HG02642 (cell line): ENCODE measurements at regions not wholly inside any gene's neighbourhood (a gene's known extent, or its start where the extent isn't known, plus 50 kb on each side); places are given as distances from the start of the nearest gene placed in this dataset.
A peak's percentile ranks its signal among the peaks of the same experiment; 100 is the strongest.

Experiments
- ATAC-seq: cut with Tn5 transposase; IDR thresholded peaks from one replicate; pipeline ENCODE4 v1.9.1; 2021; ENCODE audit warnings: mild to moderate bottlenecking; ENCODE audit not compliant: unreplicated experiment, poor library complexity

DNA sequence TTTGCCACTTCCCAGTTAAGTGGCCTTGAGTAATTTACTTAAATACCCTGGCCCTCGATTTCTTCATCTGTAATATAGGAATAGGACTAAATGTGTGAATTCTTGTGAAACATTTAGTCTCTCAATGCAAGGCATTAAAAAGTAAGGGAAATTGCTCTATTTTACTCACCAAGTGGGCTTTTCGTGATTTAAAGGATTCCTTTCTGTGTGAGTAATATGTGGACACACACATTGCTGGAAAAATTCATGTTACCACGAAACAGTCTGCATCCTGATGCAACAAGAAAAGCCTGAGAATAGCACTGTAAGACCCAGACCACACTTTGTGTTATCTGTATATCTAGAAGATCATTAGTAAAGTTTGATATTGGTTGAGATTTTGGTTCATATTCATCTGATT is 1243.0 kb upstream of the CDH9 start:
- no peak for ATAC-seq

DNA sequence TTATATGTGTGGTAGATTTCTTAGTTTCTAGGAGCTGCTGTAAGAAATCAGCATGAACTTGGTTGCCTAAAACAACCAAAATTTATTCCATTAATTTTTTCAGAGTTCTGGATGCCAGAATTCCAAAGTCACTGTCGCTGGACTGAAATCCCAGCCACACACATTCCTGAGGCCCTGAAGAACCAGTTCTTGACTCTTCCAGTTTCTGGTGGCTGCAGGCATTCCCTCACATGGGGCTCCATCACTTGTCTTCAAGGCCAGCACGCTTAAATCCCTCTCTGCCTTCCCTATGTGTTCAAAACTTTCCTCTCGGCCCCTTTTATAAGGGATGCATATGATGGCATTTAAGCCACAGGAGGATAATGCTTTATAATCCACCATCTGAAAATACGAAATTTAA is 1237.5 kb upstream of the CDH9 start:
- no peak for ATAC-seq

DNA sequence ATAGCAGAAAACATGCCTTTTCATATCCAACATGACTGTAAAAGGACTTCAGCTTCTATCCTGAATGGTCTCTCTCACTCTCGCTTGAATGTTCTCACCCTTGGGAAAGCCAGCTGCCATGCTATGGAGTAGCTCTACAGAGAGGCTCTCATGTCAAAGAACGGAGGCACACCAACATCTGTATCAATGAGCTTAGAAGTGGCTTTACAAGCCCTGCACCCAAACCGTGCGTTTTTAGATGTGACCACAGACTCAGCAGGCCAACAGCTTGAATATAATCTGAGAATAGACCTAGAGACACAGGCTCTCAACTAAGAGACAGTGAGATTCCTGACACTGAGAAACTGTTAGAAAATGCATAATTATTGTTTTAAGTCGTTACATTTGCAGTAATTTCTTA is 1231.6 kb upstream of the CDH9 start:
- no peak for ATAC-seq

DNA sequence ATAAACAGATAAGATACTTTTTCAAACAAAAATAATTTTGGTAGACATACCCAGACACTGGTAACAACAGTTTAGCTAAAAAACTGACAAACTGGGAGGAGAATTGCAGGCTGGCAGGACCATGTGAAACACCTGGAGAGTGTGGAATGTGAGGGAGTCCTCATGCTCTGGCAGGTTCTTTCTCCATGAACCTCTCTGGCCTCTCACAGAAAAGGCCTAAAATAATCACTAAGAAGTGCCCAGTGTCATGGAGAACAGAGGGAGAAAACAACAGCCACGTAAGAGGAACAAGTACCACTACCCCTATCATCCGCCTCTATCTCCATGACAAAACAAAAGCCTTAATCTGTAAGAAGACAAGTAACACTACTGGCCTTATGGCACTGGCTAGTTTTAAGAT is 1227.5 kb upstream of the CDH9 start:
- ATAC-seq: no peak

DNA sequence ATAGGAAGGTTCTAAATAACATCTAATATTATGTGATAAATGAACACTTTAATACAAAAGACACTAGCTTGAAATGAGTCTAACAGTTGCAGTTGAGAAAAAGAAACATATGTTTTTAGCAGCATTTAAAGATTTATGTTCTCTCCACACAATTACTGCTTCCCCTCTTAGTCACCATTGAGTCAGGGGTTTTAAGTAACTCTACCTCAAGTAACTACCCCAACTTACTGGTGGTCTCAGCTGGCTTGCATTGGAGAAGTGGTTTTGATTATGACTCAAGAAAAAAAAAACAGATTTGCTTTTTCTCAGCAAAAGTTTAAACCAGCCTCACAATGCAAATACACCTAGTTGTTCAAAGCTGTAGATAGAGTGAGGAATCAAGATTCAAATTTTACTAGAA is 1216.5 kb upstream of the CDH9 start:
- ATAC-seq: no peak

DNA sequence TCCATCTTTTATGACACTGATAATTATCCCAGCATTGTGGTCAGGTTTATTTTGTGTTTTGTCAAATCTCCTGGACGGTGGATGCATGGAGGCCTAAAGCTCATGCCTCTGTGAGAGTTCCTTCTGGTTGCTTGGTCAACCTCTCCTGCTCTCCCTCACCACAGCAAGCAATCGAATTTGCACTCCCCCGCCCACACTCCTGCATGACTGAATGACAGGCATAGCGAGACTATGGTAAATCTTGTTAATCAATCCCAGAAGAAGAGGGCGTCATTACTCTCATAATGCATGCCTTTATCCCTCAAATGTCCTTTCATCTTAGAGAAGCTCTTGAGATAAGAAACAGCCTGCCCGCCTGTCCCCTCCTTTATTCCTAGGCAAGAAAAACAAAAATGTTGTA is 1215.0 kb upstream of the CDH9 start:
- no peak for ATAC-seq

DNA sequence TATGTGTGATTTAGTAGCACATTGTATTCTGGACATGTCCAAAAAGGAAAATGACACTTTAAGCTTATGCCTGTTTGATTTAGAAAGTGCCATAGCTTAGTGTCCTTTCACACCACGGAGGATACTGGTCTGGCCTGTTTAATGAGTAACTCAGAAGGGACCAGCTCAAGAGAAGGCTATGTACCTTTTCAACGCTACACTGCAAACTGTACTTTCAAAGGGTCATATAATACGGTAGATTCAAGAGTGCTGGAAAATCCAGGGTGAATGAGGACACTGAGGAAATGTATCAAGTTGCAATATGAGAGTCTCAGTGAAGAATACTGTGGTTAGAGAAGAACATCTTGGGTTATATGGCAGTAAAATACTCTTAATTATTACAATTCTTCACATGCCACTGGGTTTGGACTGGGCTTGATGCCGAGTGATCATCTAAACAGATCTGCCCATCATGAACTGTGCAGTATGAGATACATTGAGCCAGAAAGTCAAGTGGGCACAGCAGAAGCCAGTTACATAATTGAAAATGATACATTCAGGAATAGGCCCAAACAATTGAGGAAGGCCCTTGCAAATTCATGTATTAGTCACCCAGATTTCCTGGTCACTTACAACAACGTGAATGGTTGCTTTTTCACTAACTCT is 1211.5 kb upstream of the CDH9 start:
- ATAC-seq: no peak

DNA sequence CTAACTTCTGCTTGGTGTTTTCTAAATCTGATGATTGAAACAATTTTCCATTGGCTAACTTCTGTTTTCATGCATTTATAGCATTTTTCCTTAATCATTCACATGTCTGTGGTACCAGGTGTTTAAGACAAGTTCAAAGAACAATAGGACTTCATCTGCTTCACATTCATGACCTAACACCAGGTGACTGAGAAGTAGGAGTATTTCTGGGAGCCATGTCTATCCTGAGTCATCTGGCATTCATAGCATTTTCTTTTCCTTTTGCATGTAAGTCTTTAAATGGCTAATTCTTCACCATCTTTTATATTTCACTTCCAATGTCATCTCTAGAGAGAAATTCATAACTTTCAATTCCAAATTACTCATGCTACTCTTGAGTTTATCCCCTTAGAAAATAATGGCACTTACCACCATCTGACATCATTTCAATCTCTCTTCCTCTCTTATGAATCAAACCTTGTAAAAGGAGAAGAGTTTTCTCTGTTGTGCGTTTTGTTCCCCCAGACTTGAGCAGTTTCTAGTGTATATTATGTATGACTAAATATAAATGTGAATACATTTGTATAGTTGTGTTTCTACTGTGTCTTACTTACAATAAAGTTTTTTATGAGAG is 1196.1 kb upstream of the CDH9 start:
- no peak for ATAC-seq

DNA sequence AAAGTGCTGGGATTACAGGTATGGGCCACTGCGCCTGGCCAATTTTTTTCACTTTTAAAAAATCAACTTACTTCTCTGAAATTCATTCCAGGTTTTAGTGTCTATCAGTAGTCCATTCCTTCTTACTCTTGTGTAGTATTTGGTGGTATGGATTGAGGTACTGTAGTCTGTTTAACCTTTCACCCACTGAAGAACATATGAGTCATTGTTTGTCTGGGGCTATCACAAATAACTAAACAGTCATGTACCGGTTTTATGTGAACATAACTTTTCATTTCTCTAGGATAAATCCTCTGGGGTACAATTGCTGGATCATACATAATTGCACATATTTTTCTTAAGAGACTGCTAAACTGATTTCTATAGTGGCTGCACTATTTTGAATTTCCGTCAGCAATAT is 1188.0 kb upstream of the CDH9 start:
- no peak for ATAC-seq

DNA sequence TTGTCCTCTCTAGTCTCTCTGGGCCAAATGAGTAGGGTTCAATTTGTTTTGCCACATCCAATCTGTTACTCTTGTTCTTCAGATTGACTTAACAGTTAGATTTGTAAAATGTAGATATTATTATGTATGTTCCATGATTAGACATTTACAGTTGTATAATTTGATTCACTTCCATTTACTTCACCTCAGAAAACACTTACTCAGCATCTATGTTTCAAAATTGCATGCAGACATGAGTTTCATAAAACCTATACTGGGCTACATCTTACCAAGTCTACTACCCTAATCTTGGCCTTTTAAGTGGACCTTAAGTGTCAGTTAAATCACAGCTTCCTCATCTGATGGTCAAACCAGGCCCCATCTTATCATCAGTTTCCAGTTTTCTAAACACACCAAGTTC is 1181.2 kb upstream of the CDH9 start:
- ATAC-seq: no peak

DNA sequence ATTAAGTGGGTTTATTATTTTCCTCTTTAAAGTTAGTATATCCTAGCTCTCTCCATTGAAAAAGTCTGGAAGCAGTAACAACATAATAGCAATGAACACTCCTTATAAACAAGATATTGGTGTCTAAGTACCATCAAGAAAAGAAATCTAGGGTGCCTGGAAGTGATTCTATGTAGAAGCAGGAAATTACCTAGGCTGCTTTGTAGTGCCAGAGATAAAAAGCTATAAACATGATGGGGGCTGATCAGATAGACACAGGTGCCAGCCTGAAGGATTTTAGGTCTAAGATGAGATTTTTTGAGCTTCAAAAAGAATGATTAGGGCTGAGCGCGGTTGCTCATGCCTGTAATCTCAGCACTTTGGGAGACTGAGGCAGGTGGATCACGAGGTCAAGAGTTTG is 1179.3 kb upstream of the CDH9 start:
- ATAC-seq: no peak

DNA sequence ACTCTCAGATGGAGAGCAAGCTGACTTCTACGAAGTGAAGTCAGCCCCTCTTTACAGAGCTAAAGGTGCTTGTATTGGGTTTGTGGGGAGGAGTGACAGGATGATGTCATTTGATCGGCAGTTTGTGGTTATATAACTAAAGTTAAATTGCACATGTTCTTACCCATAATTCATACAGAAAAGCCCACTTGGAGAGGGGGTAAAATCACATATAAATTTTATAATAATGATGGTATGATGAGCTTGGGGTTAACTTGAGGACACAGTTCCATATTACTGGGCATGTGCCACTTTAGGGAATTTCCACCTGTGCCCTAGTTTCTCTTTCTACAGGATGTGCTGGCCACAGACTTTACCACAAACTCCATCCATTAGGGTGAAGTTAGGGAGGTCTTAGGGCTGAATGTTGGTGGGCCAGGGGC is 1178.6 kb upstream of the CDH9 start:
- peak; percentile 76 for ATAC-seq

DNA sequence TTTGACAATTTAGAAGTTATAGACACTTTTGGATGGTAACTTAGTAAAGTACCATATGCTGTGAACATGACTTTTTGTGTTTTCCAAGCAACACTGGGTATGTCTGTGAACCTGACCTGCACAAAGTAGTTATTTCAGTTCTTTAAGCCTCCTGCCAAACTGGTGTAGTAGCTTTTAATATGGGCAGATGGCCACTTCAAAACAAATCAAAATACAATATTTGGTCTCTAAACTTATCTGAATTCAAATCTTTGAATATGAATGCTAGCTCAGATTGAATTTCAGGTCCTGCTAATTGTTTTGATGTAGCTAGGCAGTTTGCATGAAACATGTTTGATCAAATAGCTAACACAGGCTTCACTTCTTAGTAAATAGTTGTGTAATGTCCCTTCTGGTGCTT is 1176.7 kb upstream of the CDH9 start:
- ATAC-seq: no peak

DNA sequence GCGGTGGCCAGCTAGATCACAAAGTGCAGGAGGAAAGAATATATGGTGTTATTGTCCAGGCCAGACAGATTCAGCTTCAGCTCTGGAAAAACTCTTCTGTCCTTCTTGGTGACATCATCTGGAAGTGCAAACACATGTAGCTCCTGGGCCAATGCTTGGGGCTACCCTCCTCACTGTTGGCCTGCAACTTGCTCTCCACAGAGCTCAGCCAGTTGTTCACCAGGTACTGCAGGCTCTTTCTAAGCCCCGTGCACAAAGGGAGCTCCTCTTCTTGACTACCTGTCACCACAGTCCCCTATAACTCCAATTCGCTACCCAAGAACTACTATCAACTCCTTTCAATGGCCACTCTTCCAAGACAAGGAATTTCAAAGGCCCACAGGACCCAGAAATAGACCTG is 1175.9 kb upstream of the CDH9 start:
- no peak for ATAC-seq

DNA sequence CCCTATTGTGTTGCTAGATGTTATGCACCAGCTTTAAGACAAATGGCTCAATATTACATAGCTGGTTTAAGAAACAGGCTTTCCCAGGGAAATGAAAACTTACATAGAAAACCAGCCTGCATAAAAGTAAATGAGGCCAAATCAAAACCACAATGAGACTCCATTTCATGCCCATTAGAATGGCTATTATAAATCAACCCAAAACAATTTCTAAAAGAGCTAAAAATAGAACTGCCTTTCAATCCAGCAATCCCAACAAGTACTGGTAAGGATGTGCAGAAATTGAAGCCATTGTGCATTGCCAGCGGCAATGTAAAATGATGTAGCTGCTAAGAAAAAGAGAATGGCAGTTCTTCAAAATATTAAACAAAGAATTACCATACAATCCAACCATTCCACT is 1170.0 kb upstream of the CDH9 start:
- no peak for ATAC-seq

DNA sequence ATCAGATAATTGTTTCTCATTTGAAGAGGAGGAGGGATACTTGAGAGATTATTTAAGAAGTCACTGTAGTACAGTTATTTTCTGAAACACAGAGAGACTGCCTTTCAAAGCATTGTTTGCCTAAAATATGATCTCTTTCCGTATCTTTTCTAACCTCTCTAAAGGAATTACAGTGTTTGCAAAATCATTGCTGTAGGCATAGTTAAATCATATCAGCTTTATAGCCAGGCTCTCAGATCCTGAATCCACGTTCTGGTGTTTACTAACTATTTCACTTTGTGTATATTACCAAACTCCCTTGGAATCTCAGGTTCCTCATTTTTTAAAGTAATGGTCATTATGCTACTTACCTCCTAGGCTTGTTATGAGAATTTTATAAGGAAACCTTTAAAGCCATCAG is 1151.6 kb upstream of the CDH9 start:
- no peak for ATAC-seq

DNA sequence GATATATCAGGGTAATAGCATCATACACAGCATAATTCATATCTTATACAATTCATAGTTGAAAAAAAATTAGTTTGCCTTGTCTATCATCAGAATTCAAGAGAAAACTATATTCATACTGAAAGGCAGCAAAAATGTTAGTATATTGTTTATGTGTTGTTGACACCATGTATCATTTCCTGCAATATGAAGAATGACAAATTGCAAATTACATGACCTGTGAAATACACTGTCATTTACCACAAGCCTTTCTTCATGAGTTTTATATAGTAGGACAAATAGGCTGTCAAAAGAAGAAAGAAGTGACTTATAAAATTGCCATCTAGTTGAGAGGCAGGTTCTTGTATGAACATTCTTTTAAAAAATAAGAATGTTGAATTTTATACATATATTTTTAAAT is 1136.3 kb upstream of the CDH9 start:
- no peak for ATAC-seq

DNA sequence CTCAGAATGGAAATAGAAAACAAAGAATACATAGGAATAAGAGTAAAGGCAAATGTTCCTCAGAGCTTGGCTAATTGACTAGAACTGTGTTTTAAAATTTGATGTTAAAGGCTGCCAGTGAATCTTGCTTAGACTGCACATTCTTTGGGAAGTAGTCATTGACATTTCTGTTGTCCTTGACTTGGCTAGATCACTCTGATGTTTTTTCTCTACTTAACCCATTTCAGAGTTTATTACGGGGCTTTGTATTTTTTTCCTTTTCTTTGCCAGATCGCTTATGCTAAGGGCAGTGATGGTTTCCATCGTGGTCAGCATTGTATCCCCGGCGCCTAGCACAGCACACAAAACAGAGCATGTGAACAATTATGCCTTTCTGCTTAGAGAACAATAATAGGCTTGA is 1126.7 kb upstream of the CDH9 start:
- no peak for ATAC-seq

DNA sequence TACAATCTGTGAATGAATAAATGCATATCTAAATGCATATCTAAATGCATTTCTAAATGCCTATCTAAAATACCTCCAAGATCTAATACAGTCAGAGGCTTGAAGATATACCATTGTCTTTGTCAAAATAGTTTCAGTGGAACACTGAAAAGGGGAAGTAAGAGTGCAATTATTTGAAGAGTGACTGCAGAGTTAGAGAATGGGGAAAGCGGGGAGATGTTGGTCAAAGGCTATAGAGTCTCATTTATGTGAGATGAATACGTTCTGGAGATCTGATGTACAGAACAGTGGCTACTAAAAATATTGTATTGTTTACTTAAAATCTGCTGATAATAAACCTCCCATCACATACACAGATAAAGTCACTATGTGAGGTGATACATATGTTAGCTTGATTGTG is 1126.2 kb upstream of the CDH9 start:
- no peak for ATAC-seq

DNA sequence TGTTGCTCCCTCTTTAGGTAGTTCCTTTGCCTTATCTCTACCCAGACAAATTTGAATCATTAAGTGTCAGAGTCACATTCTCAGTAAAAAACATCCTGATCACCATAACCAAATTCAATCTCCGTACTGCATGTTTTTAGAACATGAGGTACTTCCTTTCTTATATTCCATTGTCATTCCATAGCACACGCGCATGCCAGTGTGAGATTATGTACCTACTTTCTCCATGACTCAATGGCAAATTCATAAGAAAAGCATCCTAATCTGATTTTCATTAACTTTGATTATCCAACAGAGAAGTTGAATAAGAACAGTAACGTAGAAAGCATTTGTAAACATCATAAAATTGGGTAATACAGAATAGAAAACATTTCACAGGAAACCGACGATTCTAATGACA is 1118.6 kb upstream of the CDH9 start:
- no peak for ATAC-seq

DNA sequence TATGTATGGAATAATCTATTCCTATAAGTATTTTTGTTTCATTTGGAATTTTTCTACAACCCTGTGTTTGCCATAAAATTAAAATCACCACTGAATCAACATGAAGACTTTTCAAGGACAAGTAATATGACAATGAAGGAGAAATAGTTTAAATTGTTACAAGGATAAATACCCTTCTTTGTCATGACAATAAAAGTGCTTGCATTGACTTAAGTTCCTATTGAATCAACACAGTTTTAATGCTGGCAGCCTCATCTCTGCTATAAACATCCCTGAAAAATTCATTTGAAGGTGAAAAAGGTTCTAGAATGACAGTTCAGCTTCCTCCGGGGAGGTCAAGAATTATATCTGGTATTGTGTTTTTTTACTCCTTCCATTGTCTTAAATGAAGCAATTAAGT is 1105.1 kb upstream of the CDH9 start:
- ATAC-seq: no peak

DNA sequence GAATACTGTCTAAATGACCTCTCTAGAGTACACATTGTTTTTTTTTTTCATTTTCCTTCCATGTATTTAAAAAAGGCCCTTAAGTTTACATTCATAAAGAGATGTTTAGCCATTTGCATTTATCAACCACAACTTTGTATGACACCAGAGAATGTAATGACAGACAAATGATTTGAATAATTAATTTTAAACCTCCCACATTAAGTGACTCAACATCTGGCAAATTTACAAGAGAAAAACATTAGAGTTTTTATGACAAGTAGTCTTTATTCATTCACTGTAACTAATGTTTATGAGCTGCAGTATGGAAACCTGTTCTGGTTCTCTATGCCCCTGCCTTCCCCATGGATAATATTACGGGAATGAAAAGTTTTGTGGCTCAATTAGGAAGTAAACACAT is 1093.8 kb upstream of the CDH9 start:
- no peak for ATAC-seq

DNA sequence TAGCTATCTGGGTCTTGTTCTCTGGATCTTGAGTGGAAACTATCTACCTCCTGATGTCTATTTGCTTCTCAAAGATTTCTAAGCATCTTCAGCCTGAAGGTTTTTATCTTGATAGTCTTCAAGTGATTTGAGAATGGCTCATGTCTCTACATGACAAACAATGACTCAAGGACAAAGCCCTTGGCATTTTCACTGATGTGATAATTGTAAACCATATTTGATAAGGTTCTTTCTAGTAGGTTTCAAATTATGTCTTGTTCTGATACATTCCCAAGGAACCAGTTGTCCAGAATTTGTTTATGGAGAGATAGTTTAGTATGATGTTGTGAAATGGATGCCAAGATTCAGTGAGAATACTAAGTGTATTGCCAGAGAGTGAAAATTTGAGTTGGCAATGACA is 1079.3 kb upstream of the CDH9 start:
- ATAC-seq: no peak
